Retinal pigment epithelial cell (primary cell): ENCODE measurements at regions not wholly inside any gene's neighbourhood (a gene's known extent, or its start where the extent isn't known, plus 50 kb on each side); places are given as distances from the start of the nearest gene placed in this dataset.

Source experiments
- DNase-seq: peaks from one replicate; pipeline ENCODE4 v3.0.0-alpha.2; 2010; ENCODE audit warnings: low read depth
- H3K4me3 ChIP-seq: 2 replicates; pipeline ENCODE4 v1.5.1; 2011; ENCODE audit warnings: mild to moderate bottlenecking, low read length, control low read depth, moderate library complexity
- CTCF ChIP-seq: conservative IDR thresholded peaks from 2 replicates; pipeline ENCODE4 v1.5.1; 2011; ENCODE audit warnings: low read depth, low read length, control low read depth, inconsistent platforms

DNA sequence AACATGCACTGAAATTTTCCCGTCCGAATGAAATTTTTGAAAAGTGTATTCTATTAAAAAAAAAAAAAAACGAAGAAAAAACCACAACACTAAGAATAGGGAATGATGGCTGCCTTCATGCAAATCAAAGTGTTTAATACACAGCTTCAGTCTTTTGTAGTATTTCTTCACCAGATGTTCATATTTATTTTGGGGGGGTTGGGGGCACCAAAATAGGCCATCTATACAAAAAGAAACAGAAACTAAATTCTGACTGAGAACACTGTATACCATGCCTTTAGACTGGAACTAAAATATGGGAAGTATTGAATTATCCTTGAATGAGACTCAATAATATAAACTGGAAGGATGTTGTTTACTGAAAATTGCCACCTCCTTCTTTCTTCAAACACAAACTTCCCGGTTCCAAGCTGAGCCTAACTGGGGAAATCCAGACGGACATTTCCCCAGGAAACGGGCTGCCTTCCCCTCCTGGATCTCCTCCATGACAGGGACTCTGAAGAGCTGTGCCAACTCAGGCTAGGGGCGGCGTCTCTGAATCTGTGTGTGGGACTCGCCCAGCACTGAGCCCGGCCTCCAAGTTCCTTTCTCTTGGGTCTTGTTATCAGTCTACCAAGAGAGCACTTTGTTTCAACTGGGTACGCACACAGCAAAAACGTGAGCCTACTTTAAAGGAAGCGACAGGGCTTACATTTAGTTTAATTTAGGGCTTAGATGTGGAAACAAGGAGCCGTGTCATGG is 511.3 kb upstream of the ADAMTS16 start:
- H3K4me3 ChIP-seq = no peak overlapping the region
- DNase-seq = no peak
- TF ChIP-seq CTCF = no peak

DNA sequence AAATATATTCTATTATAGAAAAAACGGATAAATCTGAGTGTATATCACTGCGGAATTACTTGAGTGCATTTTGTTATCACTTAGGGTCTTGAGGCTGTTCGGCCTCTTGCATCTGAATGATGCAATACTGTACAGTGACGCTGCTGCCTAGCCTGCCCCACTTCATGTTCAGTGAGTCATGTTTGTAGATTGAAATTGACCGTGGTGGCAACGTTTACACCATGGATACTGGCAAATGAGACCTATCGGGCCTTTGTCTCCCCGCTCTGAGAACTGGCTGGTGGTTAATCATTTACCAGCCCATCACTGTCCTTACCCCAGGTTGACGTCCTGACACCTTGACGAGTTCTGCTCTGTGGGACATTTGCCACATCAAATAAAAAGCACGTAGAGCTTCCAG is 510.1 kb upstream of the ADAMTS16 start:
- DNase-seq = no peak
- no peak overlapping the region for H3K4me3 ChIP-seq
- no peak for TF ChIP-seq CTCF

- H3K4me3 ChIP-seq = no peak overlapping the region
- TF ChIP-seq CTCF = no peak
- DNase-seq = no peak
Measured at GRCh38 chr5:4634342-4634741, 505.8 kb upstream of the ADAMTS16 start.

DNA sequence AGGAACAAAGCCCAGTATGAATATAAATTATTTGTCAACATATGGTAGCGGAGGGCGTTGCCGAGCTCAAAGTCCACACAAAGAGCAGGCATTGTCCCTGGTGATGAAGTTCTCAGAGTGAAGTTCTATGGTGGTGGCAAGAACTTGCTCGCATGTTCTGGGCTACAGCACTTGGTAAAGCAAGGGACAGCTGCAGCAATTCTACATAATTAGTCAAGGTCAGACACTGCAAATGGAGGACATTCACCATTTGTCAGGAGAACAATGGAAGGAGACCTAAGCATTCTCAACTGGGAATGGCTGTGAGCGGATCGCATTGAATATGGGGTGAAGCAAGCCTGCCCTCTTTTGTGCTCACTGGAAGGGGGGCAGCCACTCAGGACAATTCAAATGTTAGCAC is 503.8 kb upstream of the ADAMTS16 start:
- no peak for DNase-seq
- TF ChIP-seq CTCF = no peak
- H3K4me3 ChIP-seq = no peak overlapping the region

DNA sequence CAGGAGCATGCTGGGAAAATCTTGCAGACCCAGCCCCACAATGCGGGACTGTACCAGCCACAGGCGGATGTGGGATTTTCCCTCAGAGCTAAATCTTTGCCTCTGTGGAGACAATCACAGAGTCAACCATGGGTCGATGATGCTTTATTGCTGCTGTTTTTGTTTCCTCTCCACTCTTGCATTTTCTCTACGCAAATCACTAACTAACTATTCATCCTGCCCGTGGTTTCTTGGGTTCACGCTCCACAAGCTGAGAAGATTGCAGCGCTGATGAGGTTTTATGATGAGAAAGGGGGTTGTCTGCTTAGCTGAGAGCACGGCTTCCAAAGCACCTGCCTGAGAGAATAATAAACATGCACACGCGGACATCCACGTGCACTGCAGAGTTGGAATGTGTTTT is 500.2 kb upstream of the ADAMTS16 start:
- DNase-seq = no peak
- H3K4me3 ChIP-seq = no peak overlapping the region
- no peak for TF ChIP-seq CTCF

GRCh38 chr5:4640795-4641194 is 499.3 kb upstream of the ADAMTS16 start:
- no peak for DNase-seq

More at GRCh38 chr5:4640795-4641194, 499.3 kb upstream of the ADAMTS16 start:
- no peak overlapping the region for H3K4me3 ChIP-seq
- no peak for TF ChIP-seq CTCF
